ENCODE measurements at regions not wholly inside any gene's neighbourhood (a gene's known extent, or its start where the extent isn't known, plus 50 kb on each side); places are given as distances from the start of the nearest gene placed in this dataset.

DNA sequence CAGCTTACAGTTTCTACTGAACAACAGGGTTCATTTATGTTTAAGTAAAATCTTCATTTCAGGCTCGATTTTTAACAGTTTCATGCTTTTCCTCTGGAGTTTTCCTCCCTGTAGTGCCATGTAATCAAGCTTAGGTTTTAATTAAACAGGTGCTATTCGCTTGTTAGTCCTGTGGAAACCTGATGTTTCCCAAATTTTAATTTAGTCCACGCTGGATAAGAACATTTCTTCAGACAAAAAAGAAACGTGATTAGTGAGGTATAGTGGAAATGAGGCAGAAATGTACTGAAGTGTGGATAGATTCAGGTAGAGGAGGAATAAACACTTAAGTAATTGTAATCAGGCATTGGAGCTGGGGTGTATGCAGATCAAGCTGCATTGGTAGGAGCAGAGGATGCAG, 1217.5 kb downstream of the AACS start:
- TF ChIP-seq, protein P1, sequence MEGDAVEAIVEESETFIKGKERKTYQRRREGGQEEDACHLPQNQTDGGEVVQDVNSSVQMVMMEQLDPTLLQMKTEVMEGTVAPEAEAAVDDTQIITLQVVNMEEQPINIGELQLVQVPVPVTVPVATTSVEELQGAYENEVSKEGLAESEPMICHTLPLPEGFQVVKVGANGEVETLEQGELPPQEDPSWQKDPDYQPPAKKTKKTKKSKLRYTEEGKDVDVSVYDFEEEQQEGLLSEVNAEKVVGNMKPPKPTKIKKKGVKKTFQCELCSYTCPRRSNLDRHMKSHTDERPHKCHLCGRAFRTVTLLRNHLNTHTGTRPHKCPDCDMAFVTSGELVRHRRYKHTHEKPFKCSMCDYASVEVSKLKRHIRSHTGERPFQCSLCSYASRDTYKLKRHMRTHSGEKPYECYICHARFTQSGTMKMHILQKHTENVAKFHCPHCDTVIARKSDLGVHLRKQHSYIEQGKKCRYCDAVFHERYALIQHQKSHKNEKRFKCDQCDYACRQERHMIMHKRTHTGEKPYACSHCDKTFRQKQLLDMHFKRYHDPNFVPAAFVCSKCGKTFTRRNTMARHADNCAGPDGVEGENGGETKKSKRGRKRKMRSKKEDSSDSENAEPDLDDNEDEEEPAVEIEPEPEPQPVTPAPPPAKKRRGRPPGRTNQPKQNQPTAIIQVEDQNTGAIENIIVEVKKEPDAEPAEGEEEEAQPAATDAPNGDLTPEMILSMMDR (conservative IDR thresholded peaks at IDR 0.05) = no peak
- no peak for TF ChIP-seq EZH2 (IDR thresholded peaks at IDR 0.05; ENCODE audit: low read depth)
